Kidney tubule cell (primary cell): ENCODE measurements at regions not wholly inside any gene's neighbourhood (a gene's known extent, or its start where the extent isn't known, plus 50 kb on each side); places are given as distances from the start of the nearest gene placed in this dataset.
"Not testable (repeated sequence)": the region's sequence is repeated elsewhere in the genome, so short reads cannot be mapped to it uniquely, and the experiment has no call there.

Experiments
- DNase-seq: peaks from one replicate; pipeline ENCODE4 v3.0.0-alpha.2; 2018; ENCODE audit warnings: low spot score

DNA sequence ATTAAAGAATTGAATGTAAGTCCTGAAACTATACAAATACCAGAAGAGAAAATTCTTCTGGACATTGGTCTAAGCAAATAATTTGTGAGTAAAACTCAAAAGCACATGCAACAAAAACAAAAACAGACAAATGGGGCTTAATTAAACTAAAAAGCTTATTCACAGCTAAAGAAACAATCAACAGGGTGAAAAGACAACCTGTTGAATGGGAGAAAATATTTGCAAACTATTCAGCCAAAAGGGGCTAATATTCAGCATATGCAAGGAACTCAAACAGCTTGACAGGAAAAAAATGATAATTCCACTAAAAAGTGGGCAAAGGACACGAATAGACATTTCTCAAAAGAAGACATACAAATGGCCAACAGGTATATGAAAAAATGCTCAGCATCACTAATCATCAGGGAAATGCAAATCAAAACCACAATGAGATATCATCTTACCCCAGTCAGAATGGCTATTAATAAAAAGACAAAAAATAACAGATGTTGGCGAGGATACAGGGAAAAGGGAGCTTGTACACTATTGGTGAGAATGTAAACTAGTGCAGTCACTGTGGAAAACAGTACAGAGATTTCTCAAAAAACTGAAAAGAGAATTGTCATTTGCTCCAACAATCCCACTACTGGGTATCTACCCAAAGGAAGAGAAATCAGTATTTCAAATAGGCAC, 177.5 kb upstream of the RTL1 start:
- no peak for DNase-seq

DNA sequence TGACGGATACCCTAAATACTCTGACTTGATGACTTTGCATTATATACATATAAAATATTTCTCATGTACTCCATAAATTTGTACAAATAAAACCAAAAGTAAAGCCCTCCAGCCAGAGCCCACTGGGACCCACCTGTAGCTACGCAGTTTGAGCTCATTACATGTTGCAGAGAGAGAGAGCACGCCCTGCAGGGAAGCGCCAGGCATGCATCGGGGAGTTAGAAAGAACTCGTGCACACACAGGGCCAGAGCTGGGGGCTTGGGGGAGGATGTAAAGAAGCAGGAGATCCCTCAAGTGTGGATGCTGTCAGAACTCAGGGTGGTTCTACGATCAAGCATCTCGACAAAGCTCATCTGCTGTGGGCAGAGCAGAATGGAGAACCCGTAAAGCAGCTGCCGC, 178.5 kb upstream of the RTL1 start:
- DNase-seq, result no peak

DNA sequence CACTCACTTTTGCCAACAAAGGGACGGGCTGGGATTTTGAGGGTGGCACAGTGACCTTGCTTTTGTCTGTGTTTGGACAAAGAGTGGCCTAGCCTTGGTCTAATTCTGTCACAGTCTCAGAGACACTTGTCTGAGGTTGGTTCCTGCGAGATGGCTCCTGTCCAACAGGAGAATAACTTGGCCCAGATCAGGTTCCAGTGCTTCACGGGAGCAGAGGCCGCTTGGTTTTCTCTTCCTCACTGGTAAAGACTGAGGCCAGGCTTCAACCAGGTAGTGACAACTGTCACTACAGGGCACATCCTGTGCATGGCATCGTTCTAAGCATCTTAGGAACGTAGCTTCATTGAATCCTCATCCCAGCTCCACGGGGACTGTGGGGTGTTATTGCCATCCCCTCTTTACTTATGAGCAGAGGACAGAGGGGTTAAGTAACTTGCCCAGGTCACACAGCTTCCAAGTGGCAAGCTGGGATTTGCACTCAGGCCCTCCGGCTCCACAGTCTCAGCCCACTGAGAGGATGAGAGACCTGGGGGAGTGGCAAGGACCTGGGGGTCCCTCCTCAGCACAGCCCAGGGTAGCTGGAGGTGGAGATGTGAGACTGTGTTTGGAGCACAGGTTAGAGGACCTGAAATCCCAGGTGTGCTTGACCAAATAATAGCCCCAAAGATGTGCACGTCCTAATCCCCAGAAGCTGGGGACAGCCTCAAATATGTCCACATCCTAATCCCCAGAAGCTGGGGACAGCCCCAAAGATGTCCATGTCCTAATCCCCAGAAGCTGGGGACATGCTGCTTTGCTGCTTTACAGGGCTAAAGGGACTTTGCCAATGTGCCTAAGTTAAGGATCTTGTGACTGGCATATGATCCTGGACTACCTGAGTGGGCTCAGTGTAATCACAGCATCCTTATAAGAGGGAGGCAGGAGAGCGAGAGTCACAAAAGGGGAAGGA, 179.2 kb upstream of the RTL1 start:
- DNase-seq, result no peak

DNA sequence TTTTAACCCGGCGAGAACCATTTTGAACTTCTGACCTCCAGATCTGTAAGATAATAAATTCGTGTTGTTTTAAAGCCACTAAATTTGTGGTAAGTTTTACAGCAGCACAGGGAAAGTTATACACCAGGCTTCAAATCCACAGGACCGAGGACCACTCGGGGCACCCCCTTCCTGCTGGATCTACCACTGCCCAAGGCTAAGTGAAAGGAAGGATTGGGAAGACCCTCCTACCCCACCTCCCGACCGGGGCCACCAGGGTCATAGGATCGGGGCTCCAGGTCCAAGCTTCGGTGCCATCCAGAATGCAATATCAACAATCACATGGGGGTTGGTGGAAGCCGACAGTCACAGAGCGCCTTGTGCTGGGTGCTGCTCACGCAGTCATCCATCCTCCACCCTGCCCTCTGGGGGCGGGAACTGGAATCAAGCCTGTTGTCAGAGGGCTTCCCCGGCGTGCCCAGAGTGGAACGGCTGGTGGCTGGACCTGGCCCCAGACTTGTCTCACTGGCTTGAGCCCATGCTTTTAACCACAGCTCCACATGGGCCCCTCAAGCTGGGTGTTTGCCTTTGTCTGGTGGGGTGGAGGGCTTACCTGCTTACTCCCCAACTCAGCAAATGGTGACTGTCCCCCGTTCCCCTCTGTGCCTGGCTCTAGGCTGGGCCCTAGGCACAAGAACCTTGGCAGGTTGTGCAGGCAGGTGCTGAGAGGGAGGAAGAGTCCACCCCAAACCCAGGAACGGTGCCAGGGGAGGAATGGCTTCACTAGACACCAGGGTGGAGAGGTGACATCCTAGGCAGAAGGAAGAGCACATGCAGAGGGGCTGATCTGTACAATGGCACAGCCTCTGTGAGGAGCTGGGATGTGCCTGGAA, 180.3 kb upstream of the RTL1 start:
- no peak for DNase-seq

DNA sequence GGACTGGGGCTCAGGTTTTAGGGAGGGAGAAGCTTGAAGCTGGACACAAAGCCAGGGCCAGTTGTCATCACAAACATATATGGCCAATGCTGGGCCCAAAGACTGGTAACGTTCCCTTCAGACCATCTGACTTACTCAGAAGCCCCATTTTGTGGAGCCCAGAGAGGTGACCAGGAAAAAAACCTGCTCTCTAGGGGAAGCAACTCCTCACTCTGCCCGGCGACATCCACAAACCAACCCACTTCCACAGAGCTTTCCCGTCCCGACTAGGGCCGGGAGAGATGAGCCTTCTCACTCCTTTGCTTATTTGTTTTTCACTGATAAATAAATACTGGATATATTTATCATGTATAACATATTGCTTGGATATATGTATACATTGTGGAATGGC, 180.9 kb upstream of the RTL1 start:
- no peak for DNase-seq

DNA sequence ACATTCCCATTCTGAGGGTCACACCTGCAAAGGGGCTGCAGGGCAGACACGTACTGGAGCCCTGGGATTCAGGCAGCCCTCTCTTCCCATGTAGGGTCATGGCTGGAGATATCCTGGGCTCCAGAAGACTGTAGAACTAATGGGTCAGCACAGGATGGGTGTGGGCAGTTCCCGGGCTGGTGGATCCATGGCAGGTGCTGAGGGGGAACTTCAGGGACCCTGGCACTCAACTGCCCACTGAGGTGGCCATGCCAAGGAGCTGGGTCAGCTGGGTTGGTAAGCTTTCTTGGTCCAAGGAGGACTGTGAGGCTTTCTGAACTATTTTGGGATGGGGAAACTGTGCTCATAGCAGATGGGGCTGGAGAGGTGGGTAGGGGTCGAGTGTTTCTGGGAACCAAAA, 183.4 kb upstream of the RTL1 start:
- DNase-seq, result no peak

DNA sequence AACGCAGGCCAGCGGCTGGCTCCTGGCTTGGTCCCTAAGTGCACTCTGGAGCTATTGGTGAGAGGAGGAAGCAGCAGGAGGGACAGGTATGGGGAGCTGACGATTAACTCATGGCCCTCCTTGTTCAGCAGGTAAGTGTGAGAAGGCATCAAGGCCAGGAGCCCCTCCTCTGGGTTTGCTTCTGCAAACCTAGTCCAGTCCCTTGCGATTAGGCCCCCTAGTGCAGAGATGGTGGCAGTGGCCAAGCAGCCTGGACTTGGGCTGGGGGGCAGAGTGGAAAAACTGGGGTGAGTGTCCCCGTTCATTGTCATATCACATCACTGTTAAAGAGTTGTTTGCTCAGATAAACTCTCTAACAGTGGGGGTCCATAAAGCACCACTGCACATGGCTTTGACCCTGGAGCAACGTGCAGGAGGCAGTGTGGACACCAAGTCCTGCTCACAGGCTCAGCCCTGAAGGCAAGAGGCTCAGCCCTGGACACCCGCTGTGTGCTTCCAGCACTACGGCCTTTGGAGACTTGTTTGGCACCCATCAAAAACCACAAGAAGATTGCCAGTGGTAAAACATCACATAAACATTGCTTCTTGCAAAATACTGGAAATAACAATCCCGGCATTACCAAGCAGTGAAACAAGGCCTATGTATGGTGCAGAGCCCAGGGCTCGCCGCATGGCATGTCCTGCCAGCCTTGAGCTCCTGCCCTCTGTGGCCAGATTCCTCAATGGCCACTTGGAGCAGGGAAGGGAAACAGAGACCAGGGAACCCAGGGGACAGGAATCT, 184.3 kb upstream of the RTL1 start:
- no peak for DNase-seq

DNA sequence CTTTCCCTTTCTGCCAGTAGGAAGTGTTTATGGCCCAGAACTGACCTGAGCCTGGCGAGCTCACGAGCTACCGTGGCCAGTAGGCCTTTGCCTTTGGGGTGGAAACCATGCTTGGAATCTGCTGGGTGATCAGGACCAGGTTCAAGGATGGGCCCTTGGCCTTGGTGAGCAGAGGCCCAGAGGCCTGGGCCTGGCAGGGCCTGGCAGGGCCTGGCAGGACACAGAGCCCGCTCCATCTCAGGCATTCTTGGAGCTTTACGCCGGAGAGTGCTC, 184.8 kb upstream of the RTL1 start:
- DNase-seq, result no peak

DNA sequence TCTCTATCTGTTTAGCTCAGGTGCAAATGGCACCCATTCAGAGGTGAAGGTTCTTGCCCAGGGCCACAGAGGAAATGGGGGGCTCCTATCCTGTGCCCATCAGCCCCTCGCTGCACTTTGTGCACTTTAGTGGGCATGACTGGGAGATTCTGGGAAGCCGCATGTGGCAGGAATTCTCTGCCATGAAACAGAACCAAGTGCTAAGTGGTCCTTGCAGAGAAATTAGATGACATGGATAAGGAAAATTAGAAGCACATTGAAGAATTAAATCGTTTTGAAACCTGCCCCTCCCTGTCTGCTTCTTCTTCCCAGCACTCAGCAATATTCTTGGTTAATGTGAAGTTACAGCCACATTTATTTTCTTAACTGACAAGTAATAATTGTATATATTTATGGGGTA, 185.2 kb upstream of the RTL1 start:
- no peak for DNase-seq

DNA sequence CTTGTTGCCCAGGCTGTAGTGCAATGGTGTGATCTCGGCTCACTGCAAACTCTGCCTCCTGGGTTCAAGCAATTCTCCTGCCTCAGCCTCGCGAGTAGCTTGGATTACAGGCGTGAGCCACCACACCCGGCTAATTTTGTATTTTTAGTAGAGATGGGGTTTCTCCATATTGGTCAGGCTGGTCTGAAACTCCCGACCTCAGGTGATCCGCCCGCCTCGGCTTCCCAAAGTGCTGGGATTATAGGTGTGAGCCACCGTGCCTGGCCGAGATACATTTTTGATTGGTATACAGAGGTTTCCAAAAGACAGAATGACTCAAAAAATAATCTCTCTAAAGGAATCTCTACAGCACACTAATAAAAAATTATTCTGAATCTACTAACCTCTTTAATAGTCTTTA, 187.0 kb upstream of the RTL1 start:
- not testable (repeated sequence) for DNase-seq

DNA sequence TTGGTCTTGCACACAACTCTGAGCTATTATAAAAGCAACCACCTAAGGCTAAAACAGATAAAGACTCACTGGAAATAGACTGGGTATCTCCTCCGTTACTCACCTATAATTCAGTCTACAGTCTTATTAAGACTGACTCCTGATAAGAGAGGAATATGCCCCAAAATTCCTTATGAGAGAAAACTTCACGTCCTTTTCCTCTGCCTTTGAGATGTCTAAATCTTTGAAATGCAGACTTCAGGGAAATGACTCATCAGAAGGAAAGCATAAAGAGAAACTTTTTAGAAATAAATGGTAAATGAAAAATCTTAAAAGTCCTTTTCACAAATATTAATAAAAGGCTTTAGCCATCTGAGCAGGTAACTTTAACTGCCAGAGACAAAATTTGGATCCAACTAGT, 187.5 kb upstream of the RTL1 start:
- no peak for DNase-seq

DNA sequence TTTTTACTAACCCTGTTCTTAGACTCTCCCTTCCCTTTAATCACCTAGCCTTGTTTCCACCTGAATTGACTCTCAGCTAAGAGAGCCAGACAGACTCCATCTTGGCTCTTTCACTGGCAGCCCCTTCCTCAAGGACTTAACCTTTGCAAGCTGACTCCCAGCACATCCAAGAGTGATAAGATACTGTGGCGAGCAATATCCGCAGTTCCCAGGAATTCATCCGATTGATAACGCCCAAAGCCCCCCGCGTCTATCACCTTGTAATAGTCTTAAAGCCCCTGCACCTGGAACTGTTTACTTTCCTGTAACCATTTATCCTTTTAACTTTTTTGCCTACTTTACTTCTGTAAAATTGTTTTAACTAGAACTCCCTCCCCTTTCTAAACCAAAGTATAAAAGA, 191.4 kb upstream of the RTL1 start:
- not testable (repeated sequence) for DNase-seq

DNA sequence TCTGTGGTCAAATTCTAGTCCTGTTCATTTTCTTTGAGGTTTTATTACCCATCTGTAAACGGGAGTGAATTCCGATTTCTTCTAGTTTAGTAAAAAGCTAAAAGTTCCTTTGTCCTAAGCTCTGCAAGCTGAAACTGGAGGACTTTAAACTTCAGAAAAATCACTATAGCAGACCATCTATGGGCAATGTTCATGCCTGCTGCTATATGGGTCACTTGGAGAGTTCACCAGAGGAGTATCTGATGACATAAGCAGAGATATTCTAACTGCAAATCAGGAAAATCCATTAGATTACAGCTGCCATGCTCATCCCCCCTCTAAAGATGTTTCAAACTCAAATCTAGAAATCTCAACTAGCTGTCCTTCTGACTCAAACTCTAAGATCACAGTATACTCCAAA, 193.0 kb upstream of the RTL1 start:
- no peak for DNase-seq

DNA sequence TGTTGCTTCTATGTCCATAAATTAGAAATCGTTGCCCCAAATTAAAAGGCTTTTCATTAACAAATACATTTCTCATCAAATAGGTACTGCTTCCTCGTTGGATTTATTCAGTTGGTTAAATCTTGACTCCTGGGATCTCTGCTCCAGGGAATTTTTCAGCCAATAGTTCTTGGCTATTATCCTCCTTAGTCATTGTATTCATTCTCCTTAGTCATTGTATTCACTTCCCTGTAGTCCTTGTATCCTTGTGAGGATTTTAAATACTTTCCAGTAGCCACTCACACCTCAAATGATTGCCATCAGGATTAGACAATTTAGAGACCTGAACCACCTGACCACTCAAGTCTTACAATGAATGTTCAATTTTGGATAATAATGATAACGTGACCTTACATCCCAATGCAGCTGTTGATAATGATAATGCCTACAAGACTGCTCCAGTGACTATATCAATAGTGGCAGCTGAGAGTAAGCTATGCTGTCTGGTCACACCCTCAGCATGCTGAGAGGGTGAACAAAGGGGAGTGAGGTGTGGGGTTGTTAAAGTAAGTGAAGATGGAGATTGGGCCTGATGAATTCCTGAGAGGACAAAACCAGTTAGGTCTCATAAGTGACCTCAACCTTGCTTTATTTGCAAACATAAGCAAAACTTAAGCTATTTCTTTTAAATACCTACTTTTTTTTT, 193.7 kb upstream of the RTL1 start:
- peak; percentile 85 for DNase-seq

DNA sequence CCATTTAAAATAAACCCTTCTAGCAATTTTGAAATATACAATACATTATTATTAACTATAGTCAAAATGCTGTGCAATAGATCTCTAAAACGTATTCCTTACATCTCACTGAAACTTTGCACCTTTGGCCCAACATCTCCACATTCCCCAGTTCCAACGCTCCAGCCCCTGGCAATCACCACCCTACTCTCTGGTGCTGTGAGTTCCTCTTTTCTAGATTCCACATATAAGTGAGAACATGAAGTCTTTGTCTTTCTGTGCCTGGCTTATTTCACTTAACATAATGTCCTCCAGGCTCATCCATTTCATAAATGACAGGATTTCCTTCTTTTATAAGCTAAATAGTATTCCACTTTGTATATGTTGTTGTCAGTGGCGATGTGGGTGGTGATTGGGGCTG, 194.7 kb upstream of the RTL1 start:
- no peak for DNase-seq

DNA sequence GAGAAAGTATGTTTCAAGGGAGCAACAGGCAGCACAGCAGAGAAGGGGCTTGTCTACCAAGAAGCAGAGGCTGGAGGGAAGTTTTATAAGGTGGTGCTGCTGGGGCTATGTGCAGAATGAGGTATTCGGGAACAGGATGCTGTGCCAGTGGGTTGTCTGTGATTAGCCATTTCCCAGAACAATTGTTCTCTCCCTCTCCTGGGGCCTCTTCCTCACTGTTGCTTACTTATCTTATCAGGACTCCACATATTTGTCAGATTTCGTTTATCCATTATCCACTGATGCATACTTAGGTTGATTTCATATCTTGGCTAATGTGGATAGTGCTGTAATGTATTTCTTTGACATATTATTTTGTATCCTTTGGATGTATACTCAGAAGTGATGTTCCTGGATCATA, 195.1 kb upstream of the RTL1 start:
- no peak for DNase-seq

DNA sequence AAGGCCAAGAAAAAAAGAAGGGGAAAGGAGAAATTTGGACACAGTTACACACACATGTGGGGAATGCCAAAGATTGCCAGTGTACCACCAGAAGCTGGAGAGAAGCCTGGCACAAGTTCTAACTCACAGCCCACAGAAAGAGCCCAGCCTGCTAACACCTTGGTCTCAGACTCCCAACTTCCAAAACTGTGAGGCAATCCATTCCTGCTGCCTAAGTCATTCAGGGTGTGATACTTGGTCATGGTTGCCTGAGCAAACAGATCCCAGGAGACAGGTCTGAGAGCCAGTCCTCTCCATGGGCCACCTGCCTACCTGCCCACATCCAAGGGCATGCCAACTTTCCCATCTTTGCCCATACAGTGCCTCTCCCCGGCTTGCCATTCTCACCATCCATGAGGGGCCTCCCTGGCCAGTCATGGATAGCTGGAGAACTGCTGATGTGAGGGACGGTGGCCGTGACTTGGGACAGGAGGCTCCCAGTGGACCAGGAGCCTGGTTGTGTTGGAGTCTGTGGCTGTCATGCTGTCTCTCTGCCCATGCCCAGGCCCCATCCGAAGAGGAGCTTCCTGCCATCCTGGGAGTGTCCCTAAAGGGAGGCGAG, 198.0 kb upstream of the RTL1 start:
- DNase-seq, result peak; percentile 96

DNA sequence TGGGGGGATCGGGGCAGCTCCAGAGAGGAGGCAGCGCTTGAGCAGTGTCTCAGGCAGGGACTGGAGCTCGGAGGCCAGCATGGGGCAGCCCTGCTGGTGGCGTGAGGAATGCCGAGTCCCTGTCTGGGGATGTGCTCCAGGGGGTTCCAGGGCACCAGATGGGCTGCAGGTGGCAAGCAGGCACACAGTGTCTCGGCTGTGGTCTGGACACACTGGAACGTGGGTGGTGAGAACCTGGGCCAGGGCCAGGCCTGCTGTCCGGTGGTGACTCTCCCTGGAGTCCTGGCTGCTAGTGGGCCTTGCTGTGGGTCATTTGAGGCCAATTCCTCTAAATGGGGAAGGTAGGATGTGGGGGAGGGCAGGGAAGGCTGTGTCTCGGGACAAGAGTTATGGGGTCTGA, 199.4 kb upstream of the RTL1 start:
- peak; percentile 3 for DNase-seq

DNA sequence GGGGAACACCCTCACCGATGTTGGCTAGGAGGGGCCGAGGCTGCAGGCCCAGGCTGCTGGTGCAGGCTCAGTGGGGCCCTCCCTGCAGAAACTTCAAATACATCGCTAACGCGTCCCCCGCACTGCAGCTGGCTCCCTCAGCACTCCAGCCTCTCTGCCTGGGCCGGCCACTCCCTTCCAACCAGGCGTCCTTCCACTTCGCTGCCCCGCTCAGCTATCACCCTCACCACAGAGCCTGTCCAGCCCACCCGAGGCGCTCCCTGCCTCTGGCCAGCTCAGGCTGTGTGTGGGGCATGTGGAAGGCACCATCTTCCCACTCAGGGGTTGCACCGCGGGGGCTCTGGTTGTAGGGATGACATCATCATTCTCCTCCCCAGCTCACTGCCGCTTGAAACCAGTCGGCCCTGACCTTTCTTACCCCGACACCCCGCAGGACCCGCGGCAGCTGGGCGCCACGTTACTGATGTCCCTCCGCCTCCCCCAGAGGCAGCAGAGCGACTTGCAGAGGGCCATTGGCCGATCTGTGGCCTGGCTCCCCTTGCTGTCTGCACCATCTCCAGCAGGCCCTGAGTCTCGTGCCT, 199.9 kb upstream of the RTL1 start:
- peak; percentile 17 for DNase-seq

DNA sequence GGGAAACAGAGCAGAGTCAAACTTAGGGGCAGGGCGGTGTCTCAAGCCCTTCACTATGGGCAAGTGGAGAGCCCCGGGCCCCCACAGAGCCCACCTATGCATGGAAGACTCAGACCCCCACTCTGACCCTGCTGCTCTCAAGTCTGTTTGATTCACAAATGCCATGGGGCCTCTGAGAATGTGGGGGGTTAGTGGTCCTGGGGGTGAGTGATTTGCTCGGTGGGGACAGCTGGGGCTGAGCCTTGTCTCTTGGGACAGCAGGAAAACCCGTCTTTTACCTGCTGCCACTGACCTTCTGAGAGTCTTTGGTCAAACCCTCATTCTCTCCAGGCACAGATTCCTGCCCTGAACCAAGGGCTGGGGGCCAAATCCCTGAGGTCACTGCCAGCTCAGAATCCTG, 201.0 kb upstream of the RTL1 start:
- DNase-seq, result no peak

DNA sequence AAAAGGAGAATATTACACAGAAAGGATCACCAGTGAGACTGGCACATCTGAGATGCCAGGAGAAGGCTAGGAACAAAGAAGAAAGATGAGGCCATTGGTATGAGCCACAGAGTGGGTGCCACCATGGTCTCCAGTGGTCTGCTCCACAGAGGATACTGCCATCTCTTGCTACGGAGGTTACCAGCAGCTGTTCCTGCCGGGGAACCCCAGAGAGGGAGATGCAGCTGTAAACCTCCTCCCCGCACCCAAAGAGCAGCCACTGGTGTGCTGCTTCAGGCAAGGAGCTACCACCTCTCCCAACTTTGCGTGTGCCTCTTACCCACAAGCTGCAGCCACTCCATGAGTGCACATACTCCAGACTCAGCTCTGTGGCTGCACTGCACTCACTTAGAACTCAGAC, 201.5 kb upstream of the RTL1 start:
- no peak for DNase-seq
